HG03378 (cell line): ENCODE measurements at regions not wholly inside any gene's neighbourhood (a gene's known extent, or its start where the extent isn't known, plus 50 kb on each side); places are given as distances from the start of the nearest gene placed in this dataset.

Experiments used
- ATAC-seq: cut with Tn5 transposase; IDR thresholded peaks from one replicate; pipeline ENCODE4 v1.9.1; 2021; ENCODE audit warnings: mild to moderate bottlenecking, moderate library complexity; ENCODE audit not compliant: unreplicated experiment

DNA sequence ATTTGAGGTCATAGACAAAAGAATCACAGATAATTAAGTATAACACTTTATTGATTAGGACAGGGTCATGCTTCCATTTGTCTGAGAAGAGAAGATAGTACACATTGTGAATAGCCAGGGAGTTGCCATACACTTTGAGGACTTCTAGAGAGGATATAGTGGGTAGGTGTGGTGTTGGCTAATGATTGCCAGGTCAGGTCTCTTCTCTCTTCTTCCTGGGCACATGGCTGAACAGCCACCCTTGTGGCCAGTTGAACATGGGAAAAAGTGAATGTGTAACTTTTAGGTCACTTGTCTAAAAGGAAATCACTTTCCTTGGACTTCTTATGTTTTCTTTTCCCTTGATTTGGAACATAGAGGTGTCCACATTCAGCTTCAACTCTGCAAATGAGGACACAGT lies 772.1 kb upstream of the MAP3K7 start:
- no peak for ATAC-seq

DNA sequence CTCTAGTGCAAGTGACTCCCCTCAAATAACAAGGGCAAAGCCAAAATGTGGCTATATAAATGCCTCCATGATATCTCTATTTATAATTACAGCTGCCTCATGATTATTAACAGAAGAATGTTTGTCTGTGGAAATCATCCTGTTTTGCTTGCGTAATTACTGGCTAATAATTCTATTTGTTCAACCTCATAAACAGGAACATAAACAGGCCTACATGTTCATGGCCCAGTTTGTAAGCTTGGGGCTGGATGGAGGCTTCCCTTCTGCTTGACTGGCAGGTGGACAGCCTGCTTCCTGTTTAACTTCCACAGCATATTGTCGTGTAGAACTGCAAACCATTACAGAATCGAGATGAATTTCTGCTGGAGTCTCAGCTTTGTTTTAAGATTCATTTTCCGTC lies 766.0 kb upstream of the MAP3K7 start:
- ATAC-seq = no peak

DNA sequence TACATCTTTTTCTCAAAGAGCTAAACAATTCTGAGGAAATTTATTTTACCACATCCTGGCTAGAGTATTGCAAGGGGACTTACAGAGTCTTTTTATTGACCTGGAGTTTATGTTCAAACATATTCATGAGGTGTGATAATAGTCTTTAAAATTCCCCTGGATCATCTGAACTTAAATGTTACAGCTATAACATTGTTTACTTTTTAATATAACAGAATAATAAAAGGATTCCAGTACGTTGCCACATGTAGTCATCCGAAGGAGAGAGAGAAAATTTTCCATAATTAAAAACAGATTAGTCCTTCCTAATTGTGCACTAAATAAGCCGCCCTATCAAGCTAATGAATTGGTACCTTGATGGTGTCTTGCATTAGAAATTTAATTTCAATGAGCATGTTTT lies 765.4 kb upstream of the MAP3K7 start:
- ATAC-seq = no peak

DNA sequence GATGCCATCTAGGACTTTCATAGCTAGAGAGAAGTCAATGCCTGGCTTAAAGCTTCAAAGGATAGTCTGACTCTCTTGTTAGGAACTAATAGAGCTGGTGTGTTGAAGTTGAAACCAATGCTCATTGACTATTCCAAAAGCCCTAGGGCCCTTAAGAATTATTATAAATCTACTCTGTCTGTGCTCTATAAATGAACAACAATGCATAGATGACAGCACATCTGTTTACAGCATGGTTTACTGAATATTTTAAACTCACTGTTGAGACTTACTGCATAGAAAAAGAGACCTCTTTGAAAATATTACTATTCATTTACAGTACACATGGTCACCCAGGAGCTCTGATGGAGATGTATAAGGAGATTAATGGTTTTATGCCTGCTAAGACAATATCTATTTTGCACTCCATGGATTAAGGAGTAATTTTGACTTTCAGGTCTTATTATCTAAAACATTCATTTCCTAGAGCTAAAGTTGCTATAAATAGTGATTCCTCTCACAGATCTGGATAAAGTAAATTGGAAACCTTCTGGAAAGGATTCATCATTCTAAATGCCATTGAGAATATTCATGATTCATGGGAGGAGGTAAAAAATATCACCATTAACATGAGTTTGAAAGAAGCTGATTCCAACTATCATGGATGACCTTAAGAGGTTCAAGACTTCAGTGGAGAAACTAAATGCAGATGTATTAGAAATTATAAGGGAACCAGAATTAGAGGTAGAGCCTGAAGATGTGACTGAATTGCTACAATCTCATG lies 763.5 kb upstream of the MAP3K7 start:
- ATAC-seq = no peak

DNA sequence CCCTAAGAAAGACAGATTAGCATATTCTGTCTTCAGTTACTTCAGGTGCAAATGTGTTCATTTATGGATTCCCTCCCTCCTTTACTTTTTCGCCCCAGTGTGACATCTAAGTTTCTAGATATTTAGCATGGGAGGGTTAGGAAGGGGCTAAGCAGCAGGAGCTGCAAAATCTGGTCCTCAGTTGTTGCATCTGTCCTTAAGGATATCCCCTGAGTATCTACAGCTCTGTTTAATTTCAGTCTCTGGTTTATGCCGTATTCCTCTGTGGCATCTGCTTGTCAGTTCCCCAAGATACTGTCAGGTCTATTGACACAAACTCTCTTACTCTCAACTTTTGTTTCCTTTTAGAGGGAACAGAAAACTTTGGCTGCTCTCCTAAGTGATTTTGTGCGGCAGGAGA lies 754.6 kb upstream of the MAP3K7 start:
- ATAC-seq = no peak

DNA sequence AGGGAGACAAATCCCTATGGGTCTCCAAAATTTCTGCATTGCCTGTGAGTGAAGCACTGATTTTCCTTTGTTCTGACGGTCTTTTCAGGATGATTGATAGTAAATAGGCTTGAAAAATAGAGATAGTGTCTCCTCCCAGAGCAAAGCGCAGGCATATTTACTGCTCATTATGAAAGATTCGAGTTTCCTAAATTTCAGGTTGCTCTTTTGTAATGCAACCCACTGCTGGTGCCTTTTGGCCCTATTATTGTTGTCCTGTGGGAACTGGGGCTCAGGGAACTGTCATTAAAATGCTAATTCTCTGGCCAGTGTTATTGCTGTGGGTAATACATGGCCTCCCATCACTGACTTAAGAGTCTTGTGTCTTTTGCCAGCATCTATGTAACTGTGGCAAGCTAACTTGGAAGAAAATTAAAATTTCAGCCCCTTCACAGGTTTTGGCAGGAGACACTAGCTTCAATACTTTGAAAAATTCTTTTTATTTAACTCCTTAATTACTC lies 754.1 kb upstream of the MAP3K7 start:
- no peak for ATAC-seq

DNA sequence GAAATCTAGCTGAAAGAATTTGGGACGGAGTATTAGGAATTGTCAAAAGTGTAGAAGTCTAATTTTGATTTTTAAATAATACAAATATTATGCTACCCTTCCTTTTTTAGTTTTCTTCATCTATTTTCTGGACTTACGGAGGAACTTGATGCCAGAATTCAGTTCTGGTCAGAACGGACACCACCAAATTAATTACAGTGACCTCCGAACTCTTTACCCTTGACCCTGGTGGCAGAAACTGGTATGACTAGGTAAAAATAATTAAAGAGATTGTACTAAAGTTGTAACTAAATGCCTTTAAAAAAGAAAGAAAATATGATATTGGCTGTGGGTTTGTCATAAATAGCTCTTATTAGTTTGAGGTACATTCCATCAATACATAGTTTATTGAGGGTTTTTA lies 751.1 kb upstream of the MAP3K7 start:
- no peak for ATAC-seq

DNA sequence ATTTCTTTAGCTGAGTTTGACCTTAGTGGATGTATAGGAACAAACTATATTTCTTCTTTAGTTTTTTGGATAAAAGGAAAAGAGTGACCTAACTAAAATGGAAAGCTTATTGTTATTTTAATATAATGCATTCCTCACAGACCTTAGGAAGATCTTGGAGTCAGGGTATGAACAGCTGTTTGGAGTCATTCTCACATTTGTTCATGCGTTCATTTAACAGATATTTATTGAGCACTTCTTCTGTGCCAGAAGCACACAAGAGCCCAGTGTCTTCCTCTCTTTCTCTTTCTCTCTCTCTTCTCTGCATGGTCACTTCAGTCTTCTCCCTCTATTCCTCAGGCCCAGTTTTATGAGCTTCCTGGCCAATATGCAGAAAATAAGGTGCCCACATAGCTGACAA lies 744.0 kb upstream of the MAP3K7 start:
- no peak for ATAC-seq

DNA sequence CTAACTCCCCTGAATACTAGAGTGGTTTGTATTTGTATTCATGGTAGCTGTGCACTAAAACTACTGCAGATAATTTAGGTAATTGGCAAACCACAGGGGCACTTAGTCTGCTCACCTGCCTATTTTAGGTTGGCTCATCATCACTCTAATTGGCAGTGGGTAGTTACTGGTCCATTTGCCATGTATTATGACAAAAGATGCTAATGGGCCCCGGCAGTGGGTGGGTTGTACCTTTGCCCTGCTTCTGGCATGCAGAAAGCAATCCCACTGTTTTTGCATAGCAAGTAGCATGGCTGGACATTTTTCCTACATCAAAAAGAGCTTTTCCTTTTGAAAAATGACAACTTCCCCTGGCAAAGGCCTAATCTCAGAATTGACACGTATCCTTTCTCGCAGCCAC lies 741.4 kb upstream of the MAP3K7 start:
- no peak for ATAC-seq

DNA sequence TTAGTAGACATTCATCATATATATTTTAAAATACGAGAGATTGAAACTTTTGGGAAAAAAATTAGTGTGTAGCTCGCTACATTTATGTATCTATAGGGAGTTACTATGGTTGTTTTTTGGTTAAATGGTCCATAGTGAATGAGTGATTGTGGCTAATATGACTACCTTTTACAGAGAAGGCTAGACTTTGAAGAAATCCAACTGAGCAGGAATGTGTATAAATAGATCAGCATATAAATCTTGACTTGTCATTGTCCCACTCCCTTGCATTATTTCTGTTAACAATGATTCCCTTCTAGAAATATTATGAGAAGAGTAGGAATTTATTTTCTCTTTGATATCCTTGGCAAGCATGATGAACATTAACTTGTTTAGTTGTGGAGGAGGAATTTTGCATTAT lies 737.8 kb upstream of the MAP3K7 start:
- no peak for ATAC-seq

DNA sequence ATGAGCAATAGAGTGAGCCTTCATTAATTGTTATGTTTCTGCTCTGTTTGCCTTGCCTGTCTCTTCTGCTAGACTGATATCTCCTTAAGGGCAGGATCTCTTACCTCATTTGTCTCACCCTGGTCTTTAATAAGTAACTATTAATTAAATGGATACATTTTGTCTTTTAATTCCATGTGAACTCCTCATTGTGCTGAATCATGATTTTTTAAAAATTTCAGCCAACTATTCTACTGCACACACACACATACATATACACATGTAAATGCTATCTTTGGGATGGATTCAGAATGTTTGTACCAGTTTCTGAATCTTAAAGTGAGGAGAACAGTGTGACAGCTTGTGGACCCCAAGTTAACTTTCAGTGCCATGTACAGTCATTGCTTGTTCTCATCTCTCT lies 731.1 kb upstream of the MAP3K7 start:
- ATAC-seq = no peak

DNA sequence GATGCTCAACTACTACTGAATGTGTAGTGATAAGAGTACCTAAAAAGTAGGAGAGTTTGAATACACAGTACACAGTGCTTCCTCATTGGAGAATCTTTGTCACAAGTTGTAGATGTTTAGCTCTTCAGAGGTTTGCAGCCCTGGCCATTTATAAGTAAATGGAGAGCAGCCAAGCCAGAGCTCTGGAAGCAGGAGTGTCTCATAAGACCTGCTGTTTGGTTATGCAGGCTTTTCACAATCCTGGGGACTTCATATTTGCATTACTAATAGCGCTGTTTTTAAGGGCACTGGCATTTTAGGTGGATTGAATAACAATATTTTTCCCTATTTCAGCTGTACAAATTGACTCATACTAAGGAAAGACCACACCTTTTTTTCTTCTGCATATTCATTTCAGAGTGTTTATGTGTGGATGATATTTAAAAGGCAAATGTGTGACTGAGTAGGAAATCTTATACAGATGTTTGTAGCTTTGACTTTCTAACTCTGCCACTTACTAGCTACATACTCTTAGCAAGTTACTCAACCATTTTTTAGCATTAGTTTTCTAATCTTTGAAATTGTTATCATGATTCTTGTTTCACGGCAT lies 730.5 kb upstream of the MAP3K7 start:
- ATAC-seq = no peak

DNA sequence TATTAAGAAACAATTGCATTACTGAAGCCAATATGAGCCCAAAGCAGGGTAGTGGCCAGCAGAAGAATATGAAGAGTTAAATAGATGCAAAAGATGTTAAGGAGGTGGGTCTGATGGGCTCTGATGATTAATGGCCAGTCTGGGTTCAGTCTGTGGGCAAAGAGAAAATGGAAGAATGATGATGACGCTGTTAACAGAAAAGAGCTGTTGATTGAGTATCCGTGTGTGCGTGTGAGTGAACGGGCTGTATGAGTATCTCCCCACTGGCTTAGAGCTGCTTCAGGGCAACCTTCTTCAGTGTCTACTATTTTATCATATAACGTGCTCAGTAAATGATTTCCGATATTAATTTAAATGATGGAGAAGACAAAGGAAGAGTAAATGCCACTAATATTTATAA lies 723.3 kb upstream of the MAP3K7 start:
- no peak for ATAC-seq

DNA sequence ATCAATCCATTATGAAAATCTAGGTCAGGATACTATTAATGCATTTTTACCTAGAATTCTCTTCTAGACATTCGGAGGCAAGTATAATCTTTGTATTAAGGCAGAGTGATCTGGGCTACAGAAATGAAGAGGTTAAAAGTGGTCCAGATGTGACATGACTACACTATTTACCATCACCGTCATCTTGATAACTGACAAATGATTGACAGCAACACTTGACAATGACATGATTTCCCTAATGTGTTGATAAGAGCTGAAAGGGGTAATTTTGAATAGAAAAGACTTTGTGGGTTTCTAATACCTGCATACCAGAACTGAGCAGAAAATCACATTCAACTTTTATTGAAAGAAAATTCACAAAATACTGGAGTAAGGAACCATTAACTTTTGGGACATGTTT lies 718.9 kb upstream of the MAP3K7 start:
- ATAC-seq = no peak

DNA sequence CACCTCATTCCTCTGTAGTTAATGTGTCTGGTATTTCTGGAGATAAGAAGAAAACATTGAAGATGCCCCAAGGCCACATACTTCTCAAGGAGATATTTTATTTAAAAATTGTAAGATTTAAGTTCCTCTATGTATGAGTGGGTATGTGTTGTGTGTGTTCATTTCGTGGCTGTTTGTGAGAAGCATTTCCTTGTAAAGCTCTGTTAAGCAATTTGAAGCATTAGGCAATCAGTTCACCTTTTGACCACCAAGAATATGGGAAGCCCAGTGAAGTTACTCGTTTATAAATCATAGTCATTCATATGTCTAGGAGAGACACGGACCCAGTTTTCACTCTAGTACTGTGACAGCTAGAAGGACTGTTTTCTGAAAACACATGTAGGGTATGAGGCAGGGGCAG lies 717.6 kb upstream of the MAP3K7 start:
- no peak for ATAC-seq

DNA sequence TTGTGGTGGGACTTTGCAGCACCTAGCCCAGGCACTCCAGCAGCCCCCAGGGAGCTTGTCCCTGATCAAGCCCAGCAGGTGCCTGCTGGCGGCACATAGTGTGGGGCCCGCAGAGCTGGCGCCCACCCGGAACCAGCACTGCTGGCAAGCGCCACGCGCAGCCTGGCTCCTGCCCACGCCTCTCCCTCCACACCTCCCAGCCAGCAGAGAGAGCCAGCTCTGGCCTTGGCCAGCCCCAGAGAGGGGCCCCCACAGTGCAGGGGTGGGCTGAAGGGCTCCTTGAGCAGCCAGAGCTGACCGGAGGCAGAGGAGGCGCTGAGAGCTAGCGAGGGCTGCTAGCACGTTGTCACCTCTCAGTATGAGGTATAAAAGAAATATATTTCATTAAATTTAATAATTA lies 716.5 kb upstream of the MAP3K7 start:
- no peak for ATAC-seq

DNA sequence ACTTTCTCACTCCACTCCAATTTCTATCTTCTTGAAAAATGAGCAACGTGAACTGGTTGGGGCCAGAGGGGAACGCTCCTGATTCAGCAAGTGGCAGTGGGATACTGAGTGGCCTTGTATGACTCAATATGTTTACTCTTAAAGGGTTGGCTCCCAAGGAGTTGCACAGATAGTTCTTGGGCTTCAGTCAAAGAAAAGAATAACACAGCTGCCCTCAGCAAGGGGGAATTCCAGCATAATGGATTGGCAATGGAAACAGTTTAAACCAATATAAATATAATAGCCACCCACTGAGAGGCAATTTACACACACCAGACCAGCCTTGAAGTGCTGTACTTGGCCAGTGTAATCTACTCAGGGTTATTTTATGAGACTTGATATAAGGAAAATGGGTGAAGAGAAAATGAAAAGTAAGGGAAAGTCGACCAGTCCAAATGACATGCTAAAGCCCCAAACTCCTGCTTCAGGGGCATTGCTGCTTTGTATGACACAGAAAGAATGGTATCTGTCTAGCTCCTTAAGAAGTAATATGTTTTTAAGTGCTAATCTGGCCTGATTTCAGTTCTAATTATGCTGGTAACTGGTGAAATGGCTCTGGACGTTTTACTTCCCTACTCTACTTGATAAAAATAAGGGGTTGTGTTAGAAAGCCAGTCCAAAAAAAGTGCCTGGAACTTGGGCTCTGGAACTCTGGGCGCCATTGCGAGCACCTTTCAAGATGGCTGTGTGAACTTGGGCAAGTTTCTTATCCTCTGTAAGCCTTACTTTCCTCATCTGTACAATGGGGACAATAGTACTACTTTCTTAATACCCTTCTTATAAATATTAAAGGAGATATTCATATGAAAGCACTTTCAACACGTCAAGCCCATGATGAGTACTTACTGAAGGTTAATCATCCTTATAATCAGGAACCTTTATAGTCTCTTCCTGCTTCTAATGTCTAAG lies 712.9 kb upstream of the MAP3K7 start:
- ATAC-seq = no peak

DNA sequence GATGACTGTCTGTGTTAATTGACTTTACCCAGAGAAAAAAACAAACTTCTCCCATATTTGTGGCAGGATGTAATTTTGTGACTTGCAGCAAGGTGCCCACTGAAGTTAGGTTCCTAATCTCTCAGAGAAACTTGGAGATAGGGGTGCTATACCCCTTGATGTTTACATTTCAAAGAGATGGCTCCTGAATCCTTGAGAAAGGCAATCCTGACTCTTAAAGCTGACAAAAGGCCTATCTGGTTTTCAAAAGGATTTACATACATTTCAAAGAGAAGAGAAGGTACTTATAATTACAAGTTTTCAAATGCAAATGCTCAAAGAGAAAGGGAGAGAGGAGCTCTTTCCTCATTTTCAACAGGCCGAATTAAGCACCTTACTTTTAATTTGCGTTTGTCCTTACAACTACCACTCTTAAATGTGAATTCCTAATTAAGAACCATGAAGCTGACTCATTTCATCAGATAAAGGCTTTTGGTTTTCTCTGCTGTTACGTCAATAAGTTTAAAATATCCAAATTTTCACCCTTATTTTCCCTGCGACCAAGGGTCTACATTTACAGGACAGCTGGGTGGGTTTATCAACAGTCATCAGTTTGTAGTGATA lies 711.8 kb upstream of the MAP3K7 start:
- no peak for ATAC-seq

DNA sequence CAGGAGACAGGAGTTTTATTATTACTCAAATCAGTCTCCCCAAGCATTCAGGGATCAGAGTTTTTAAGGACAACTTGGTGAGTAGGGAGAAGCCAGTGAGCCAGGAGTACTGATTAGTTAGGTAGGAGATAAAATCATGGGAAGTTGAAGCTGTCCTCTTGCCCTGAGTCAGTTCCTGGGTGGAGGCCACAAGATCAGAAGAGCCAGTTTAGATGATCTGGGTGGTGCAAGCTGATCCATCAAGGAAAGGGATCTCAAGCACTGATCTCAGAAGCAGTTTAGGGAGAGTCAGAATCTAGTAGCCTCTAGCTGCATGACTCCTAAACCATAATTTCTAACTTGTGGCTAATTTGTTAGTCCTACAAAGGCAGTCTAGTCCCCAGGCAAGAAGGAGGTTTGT lies 706.5 kb upstream of the MAP3K7 start:
- ATAC-seq = no peak

DNA sequence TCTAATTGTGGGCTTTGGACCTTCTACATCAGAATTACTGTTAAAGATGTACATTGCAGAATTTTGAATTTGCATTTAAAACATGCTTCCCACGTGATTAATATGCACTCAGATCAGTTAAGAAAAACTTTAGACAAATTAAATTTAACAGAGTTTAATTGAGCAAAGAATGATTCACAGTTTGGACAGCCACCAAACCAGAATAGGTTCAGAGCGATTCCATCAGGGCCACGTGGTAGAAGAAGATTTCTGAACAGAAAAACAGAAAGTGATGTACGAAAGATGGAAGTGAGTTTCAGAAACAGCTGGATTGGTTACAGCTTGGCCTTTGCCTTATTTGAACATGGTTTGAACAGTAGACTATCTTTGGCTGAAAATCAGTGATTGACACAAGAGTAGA lies 704.2 kb upstream of the MAP3K7 start:
- no peak for ATAC-seq

DNA sequence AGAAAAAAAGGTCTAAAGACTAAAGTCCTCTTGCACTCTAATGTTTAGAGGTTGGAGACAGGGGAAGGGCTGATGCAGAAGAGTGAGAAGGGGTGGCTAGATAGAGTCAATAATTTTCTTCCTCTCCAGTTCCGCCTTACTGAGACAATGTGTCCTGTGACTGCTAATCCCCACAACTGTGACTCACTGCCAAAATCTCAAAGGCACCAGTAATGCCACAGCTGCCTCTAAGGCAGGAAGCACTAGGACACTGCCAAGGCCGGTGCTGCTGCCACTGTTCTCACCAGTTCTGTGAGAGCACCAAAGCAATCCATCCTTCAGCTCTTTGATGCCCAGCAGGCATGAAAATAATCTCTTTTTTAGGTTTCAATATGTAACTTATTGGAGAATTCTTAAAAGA lies 701.9 kb upstream of the MAP3K7 start:
- ATAC-seq = no peak
